ENCODE measurements at regions not wholly inside any gene's neighbourhood (a gene's known extent, or its start where the extent isn't known, plus 50 kb on each side); places are given as distances from the start of the nearest gene placed in this dataset.

DNA sequence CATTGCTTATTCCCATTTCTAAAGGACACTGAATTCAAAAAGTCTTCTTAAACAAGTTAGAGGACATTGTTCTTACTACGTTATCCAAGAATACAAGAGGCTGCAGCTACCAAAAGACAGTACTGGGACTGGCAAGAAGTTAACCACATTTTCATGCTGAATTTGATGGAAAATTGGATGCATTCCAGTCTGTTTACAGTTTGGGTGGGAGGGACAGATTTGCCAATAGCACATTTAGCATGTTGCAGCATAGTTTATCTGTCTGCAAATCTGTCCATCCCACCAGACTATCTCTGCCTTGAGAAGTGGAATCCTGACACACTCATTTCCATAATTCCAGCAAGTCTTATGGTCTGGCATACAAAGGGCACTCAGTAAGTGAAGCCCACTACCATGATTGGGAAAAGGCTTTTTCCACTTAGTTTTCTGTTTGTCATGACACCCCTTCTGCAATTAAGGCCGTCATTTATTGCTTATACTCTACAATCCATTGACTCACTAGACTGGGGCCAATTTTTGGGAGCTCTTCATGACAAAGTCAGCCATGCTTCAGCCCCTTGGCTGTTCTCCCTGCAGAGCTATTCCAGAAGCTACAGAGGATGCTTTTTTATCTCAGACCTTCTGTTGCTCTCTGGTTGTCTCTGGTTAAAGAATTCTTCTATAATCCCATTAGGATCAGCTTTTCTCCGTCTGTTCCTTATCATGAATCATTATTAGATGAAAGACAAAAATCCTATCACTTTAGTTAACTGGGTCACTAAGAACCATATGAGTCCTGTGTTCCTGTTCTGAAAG, 355.8 kb upstream of the PTBP2 start:
- Histone ChIP-seq H3F3A (replicated peaks; ENCODE audit: insufficient read depth) (peaks cover 33% of the 10 kb centered on the region), H3K9me3 (no peaks in the 10 kb centered on the region), H3K27ac (ENCODE audit: low read depth in 2 of 2, low read length in 1 of 2) (no peak overlapping the region), H3K4me3 (ENCODE audit: low read depth in 2 of 2, low read length in 1 of 2) (no peak overlapping the region), H3K36me3 (replicated peaks in 1 of 2; ENCODE audit: control insufficient read depth in 1 of 2, insufficient read depth in 2 of 2, low read length in 1 of 2) (no peaks in the 10 kb centered on the region), H4K20me1 (ENCODE audit: insufficient read depth) (no peaks in the 10 kb centered on the region), H3K9ac (no peak overlapping the region), H3K79me2 (ENCODE audit: insufficient read depth) (no peaks in the 10 kb centered on the region), H3K4me1 (ENCODE audit: control insufficient read depth in 1 of 2, insufficient read depth in 2 of 2, low read depth in 1 of 2, low read length in 1 of 2) (peaks cover 6 to 34% of the 10 kb centered on the region in 2 experiments), H3K27me3 (ENCODE audit: insufficient read depth) (no peaks in the 10 kb centered on the region), H3K9me2 (no peaks in the 10 kb centered on the region), H2AFZ (ENCODE audit: low read depth) (no peak overlapping the region), H3K4me2 (0 out of 2 replicates have a peak overlapping the region, but pooled peaks have one; percentile 5)
- no peak for DNase-seq
- ChIA-PET CTCF (no interaction called here), POLR2A (no interaction called here)
- 65% methylated on average over 3 of the region's 3 CpGs for WGBS (ENCODE audit: low lambda C conversion rate)
- TF ChIP-seq MEF2A (IDR thresholded peaks at IDR 0.05; ENCODE audit: borderline replicate concordance, low read depth): no peak
- TF ChIP-seq TCF12 (IDR thresholded peaks at IDR 0.05): no peak
- TF ChIP-seq, protein P1, sequence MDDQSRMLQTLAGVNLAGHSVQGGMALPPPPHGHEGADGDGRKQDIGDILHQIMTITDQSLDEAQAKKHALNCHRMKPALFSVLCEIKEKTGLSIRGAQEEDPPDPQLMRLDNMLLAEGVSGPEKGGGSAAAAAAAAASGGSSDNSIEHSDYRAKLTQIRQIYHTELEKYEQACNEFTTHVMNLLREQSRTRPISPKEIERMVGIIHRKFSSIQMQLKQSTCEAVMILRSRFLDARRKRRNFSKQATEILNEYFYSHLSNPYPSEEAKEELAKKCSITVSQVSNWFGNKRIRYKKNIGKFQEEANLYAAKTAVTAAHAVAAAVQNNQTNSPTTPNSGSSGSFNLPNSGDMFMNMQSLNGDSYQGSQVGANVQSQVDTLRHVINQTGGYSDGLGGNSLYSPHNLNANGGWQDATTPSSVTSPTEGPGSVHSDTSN (IDR thresholded peaks at IDR 0.05): no peak
- TF ChIP-seq, protein P2, sequence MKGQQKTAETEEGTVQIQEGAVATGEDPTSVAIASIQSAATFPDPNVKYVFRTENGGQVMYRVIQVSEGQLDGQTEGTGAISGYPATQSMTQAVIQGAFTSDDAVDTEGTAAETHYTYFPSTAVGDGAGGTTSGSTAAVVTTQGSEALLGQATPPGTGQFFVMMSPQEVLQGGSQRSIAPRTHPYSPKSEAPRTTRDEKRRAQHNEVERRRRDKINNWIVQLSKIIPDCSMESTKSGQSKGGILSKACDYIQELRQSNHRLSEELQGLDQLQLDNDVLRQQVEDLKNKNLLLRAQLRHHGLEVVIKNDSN (IDR thresholded peaks at IDR 0.05; ENCODE audit: borderline replicate concordance, low read depth): no peak
- no peak for TF ChIP-seq FOXM1 (IDR thresholded peaks at IDR 0.05; ENCODE audit: low read depth)
- no peak for TF ChIP-seq CHD2 (IDR thresholded peaks at IDR 0.05; ENCODE audit: low read length, partially characterized antibody)
- TF ChIP-seq MXI1 (IDR thresholded peaks at IDR 0.05; ENCODE audit: low read depth, low read length): no peak
- TF ChIP-seq EP300 (IDR thresholded peaks at IDR 0.05; ENCODE audit: borderline replicate concordance in 1 of 2, low read depth in 1 of 2, low read length in 1 of 2): no peak
- TF ChIP-seq GABPA (IDR thresholded peaks at IDR 0.05; ENCODE audit: low read depth): no peak
- no peak for TF ChIP-seq POLR2AphosphoS5 (IDR thresholded peaks at IDR 0.05; ENCODE audit: low read depth, low read length)
- no peak for TF ChIP-seq TEAD4 (IDR thresholded peaks at IDR 0.05; ENCODE audit: borderline replicate concordance, insufficient read depth)
- TF ChIP-seq, protein P3, sequence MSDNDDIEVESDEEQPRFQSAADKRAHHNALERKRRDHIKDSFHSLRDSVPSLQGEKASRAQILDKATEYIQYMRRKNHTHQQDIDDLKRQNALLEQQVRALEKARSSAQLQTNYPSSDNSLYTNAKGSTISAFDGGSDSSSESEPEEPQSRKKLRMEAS (IDR thresholded peaks at IDR 0.05; ENCODE audit: low read depth): no peak
- TF ChIP-seq, protein P4, sequence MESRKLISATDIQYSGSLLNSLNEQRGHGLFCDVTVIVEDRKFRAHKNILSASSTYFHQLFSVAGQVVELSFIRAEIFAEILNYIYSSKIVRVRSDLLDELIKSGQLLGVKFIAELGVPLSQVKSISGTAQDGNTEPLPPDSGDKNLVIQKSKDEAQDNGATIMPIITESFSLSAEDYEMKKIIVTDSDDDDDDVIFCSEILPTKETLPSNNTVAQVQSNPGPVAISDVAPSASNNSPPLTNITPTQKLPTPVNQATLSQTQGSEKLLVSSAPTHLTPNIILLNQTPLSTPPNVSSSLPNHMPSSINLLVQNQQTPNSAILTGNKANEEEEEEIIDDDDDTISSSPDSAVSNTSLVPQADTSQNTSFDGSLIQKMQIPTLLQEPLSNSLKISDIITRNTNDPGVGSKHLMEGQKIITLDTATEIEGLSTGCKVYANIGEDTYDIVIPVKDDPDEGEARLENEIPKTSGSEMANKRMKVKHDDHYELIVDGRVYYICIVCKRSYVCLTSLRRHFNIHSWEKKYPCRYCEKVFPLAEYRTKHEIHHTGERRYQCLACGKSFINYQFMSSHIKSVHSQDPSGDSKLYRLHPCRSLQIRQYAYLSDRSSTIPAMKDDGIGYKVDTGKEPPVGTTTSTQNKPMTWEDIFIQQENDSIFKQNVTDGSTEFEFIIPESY (IDR thresholded peaks at IDR 0.05; ENCODE audit: borderline replicate concordance, low read depth): no peak
- no peak for TF ChIP-seq RCOR1 (IDR thresholded peaks at IDR 0.05; ENCODE audit: low read length)
- no peak for TF ChIP-seq RXRA (IDR thresholded peaks at IDR 0.05; ENCODE audit: borderline replicate concordance, low read depth)

Measured in SK-N-SH (cell line).